GM12878 (cell line): ENCODE measurements at regions not wholly inside any gene's neighbourhood (a gene's known extent, or its start where the extent isn't known, plus 50 kb on each side); places are given as distances from the start of the nearest gene placed in this dataset.

ENCODE experiments used
- ATAC-seq: fragments of 200-7000 bp; cut with Tn5 transposase; 3 replicates; pipeline ENCODE4 v1.9.1; 2020; ENCODE audit warnings: mild to moderate bottlenecking, moderate library complexity
- BruUV-seq: library from RNA; stranded (reverse); fragments of 400-500 nt; replicated peaks from 2 replicates; lab custom pipeline; 2021; lab: Mats Ljungman, UMichigan
- CTCF ChIA-PET: fragments of 300-600 bp; sonication (Branson Sonifier 250); formaldehyde crosslinking; extraction: SDS; loops from one replicate; lab custom pipeline; 2021; ENCODE audit warnings: inconsistent platforms; lab: Yijun Ruan, JAX
- POLR2A ChIA-PET: fragments of 350-600 bp; formaldehyde crosslinking; extraction: SDS; loops from one replicate; lab custom pipeline; 2021; ENCODE audit warnings: inconsistent platforms; lab: Charles Lee
- RAD21 ChIA-PET: fragments of 300-600 bp; sonication (Branson Sonifier 250); formaldehyde crosslinking; loops from one replicate; lab custom pipeline; 2023; ENCODE audit warnings: antibody characterized with exemption; ENCODE audit not compliant: unreplicated experiment; lab: Charles Lee
- SMC1A ChIA-PET: fragments of 300-600 bp; sonication (Branson Sonifier 250); formaldehyde crosslinking; loops from one replicate; lab custom pipeline; 2023; ENCODE audit not compliant: unreplicated experiment, uncharacterized antibody; lab: Charles Lee
- DNase-seq: peaks from one replicate; pipeline ENCODE4 v3.0.0-alpha.2; 2011; ENCODE audit warnings: low read depth, low spot score
- FAIRE-seq: peaks from 3 replicates; lab custom pipeline; 2011; peaks lifted over from hg19 to GRCh38; lab: Jason Lieb, UNC
- H2AFZ ChIP-seq: 2 replicates; pipeline ENCODE4 v1.6.0; 2011; ENCODE audit warnings: low read depth, low read length, control low read depth; ENCODE audit not compliant: control insufficient read depth
- H3K27ac ChIP-seq: 2 replicates; pipeline ENCODE4 v1.5.1; 2011; ENCODE audit warnings: control low read depth; ENCODE audit not compliant: control insufficient read depth, insufficient read depth
- H3K27me3 ChIP-seq, 2 experiments: replicated peaks in 1 of 2; 2 replicates each; pipeline versions ENCODE4 v1.6.0 to v1.6.1; 2011; ENCODE audit warnings: low read length in 1 of 2; ENCODE audit not compliant: control insufficient read depth in 2 of 2, insufficient read depth in 2 of 2
- H3K36me3 ChIP-seq, 2 experiments: 2 replicates each; pipeline ENCODE4 v1.5.1; 2011; ENCODE audit warnings: low read length in 1 of 2; ENCODE audit not compliant: control insufficient read depth in 2 of 2, insufficient read depth in 2 of 2
- H3K4me1 ChIP-seq: 2 replicates; pipeline ENCODE4 v1.6.1; 2011; ENCODE audit warnings: mild to moderate bottlenecking, low read length, moderate library complexity, mixed read lengths; ENCODE audit not compliant: control insufficient read depth, insufficient read depth
- H3K4me2 ChIP-seq: 2 replicates; pipeline ENCODE4 v1.6.0; 2011; ENCODE audit warnings: control low read depth; ENCODE audit not compliant: control insufficient read depth, insufficient read depth
- H3K4me3 ChIP-seq: fragments of 200-600 bp; sonication (generic); 2 replicates; pipeline ENCODE4 v1.5.1; 2016
- H3K79me2 ChIP-seq: 2 replicates; pipeline ENCODE4 v1.6.0; 2011; ENCODE audit warnings: low read length; ENCODE audit not compliant: control insufficient read depth, insufficient read depth
- H3K9ac ChIP-seq: 2 replicates; pipeline ENCODE4 v1.8.0; 2011; ENCODE audit warnings: low read length, control low read depth, mixed read lengths; ENCODE audit not compliant: control insufficient read depth, insufficient read depth
- H3K9me3 ChIP-seq: replicated peaks from 3 replicates; pipeline ENCODE4 v1.5.1; 2011; ENCODE audit warnings: mild to moderate bottlenecking, low read length; ENCODE audit not compliant: control insufficient read depth, insufficient read depth
- H4K20me1 ChIP-seq: 2 replicates; pipeline ENCODE4 v1.6.0; 2011; ENCODE audit not compliant: control insufficient read depth, insufficient read depth
- DPF2 ChIP-seq: fragments of 450-650 bp; IDR thresholded peaks from 2 replicates; pipeline ENCODE4 v1.6.1; 2017; ENCODE audit warnings: mild to moderate bottlenecking
- MEF2A ChIP-seq: IDR thresholded peaks from 2 replicates; pipeline ENCODE4 v1.6.1; 2011; ENCODE audit warnings: low read depth, mild to moderate bottlenecking, low read length, moderate library complexity; ENCODE audit not compliant: insufficient read depth
- RCOR1 ChIP-seq: conservative IDR thresholded peaks from 2 replicates; pipeline ENCODE4 v1.6.1; 2012; ENCODE audit warnings: low read depth, low read length, improper control_type of control experiment
- TCF7 ChIP-seq: IDR thresholded peaks from 2 replicates; pipeline ENCODE4 v1.6.1; 2014; ENCODE audit warnings: antibody characterized with exemption, borderline replicate concordance
- ZBTB4 ChIP-seq: fragments of 450-650 bp; formaldehyde crosslinking; IDR thresholded peaks from 2 replicates; pipeline ENCODE4 v1.4.0; 2022; ENCODE audit warnings: mild to moderate bottlenecking, moderate library complexity
- WGBS: methylation state at CpG from one replicate; pipeline ENCODE4 v1.1.6; 2016; ENCODE audit warnings: low lambda C conversion rate; ENCODE audit not compliant: insufficient replicate concordance, insufficient coverage; ENCODE audit errors: missing lambda C conversion rate; 5-methylcytosine and 5-hydroxymethylcytosine counted together
- in situ Hi-C: fragments of 300-500 bp; cut with MboI; formaldehyde crosslinking; loops from 9 replicates; pipeline ENCODE4 v1.14.3; 2018; ENCODE audit warnings: mixed read lengths
- intact Hi-C: fragments of 100-400 bp; cut with micrococcal nuclease; formaldehyde crosslinking; loops from one replicate; pipeline ENCODE4 v1.14.2; 2022; ENCODE audit not compliant: unreplicated experiment

- CTCF ChIA-PET = interaction anchor here (1.1 to 11.8 kb wide), 4 partner anchors 91 to 150 kb away, joined by 3 to 136 read pairs (median 4); no protein-coding TSS in a partner anchor
- in situ Hi-C loops = no loop called here
- no peak for ATAC-seq
Observed at GRCh38 chr3:56851966-56852884, 50.5 kb upstream of the ARHGEF3 start.

More at GRCh38 chr3:56851966-56852884, 50.5 kb upstream of the ARHGEF3 start:
- H3K4me1 ChIP-seq = no peaks in the 10 kb centered on the region
- FAIRE-seq = no peak
- H3K36me3 ChIP-seq = no peaks in the 10 kb centered on the region
- TF ChIP-seq MEF2A (no peak), RCOR1 (no peak), DPF2 (no peak), TCF7 (peak; percentile 76; the same call in 1 of the 2 replicates), ZBTB4 (no peak)
- no peaks in the 10 kb centered on the region for H4K20me1 ChIP-seq
- H3K79me2 ChIP-seq = no peaks in the 10 kb centered on the region
- H3K9ac ChIP-seq = no peak overlapping the region
- no peak for DNase-seq
- SMC1A ChIA-PET = interaction anchor here (0.6 to 1.8 kb wide), 6 partner anchors 10 to 150 kb away, joined by 3 to 7 read pairs (median 3); no protein-coding TSS in a partner anchor
- intact Hi-C loops = no loop called here
- H3K9me3 ChIP-seq = no peaks in the 10 kb centered on the region
- no peak overlapping the region for H3K27ac ChIP-seq
- POLR2A ChIA-PET = no interaction called here
- BruUV-seq = no TSS peak
- WGBS = 40% methylated on average over 9 of the region's 9 CpGs
- RAD21 ChIA-PET = interaction anchor here (1.4 to 1.7 kb wide), 3 partner anchors 53 to 150 kb away, joined by 3 to 5 read pairs (median 3); no protein-coding TSS in a partner anchor
- no peak overlapping the region for H2AFZ ChIP-seq
- H3K4me3 ChIP-seq = no peak overlapping the region
- H3K4me2 ChIP-seq = no peak overlapping the region
- no peaks in the 10 kb centered on the region for H3K27me3 ChIP-seq
